GM18517 (cell line): ENCODE measurements at regions not wholly inside any gene's neighbourhood (a gene's known extent, or its start where the extent isn't known, plus 50 kb on each side); places are given as distances from the start of the nearest gene placed in this dataset.
"Not testable (repeated sequence)": the region's sequence is repeated elsewhere in the genome, so short reads cannot be mapped to it uniquely, and the experiment has no call there.

ENCODE experiments used
- ATAC-seq: cut with Tn5 transposase; IDR thresholded peaks from one replicate; pipeline ENCODE4 v1.9.1; 2021; ENCODE audit warnings: mild to moderate bottlenecking, moderate library complexity; ENCODE audit not compliant: unreplicated experiment

GRCh38 chr2:67616749-67617148, 219.6 kb downstream of the ETAA1 start:
- peak; percentile 91 for ATAC-seq

DNA sequence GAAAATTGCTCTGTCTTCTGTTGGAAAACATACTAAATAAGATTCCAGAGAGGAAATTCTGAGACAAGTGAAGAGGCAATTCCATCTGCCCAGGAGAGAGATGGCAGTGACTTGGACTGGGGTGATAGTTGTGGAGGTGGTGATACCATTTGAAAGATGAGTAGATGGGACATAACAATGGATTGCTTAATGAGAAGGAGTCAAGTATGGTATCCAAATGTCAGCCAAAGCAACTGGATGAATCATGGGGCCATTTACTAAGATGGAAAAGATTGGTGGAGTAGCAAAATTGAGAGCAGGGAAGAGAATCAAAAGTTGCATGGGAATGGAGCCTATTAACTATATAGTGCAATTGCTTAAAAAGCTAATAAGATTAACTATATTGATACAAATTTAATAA, 222.1 kb downstream of the ETAA1 start:
- no peak for ATAC-seq

DNA sequence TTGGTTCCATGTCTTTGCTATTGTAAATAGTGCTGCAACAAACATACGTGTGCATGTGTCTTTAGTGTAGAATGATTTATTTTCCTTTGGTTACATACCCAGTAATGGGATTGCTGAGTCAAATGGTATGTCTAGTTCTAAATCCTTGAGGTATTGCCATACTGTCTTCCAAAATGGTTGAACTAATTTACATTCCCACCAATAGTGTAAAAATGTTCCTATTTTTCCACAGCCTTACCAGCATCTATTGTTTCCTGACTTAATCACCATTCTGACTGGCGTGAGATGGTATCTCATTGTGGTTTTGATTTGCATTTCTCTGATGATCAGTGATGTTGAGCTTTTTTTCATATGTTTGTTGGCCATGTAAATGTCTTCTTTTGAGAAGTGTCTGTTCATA, 226.6 kb downstream of the ETAA1 start:
- ATAC-seq = not testable (repeated sequence)

DNA sequence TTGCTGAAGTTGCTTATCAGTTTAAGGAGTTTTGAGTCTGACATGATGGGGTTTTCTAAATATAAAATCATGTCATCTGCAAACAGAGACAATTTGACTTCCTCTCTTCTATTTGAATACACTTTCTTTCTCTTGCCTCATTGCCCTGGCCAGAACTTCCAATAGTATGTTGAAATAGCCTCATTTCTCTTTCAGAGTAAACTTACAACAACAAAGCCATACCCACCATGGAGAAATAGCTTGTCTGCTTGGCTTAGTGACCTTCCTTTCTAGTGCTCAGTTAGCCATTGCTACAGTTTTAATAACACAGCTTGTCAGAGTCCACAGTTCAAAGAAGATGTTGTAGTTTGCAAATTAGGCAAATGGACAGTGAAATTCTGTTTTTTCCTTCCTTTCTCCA, 228.0 kb downstream of the ETAA1 start:
- ATAC-seq = no peak

DNA sequence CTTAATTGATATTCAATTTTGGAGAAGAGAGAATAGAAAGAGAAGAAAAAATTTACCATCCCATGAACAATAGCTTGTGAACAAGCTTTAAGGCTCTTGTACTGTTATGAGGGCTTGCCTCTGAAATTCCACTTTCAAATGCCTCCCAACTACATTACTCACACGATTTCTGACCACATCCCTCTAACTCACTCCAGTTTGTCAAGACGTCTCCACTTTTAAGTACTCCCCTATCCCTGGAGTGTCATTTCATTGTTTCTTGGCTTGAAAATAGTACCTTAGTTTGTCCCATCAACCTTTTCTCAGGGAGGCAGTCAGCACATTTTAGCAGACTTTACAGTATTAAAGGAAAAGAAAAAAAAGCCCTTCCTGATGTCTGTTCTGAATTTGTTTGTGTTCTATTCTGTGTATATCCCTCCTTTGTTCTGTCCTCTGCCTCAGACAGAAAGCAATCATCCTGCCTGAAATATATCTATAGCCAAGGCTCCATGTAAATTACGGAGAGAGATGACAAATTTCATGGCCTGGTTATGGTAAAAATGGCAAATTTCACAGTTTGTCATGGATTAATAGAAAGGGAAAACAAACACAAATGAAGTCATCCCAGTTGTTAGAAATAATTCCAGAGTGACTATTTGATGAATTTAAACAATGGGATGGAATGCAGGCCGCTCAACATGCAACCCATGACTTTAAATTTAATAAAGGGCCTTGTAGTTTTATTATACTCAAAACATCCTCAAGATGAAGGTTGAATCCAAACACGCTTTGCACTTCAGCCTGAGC, 228.8 kb downstream of the ETAA1 start:
- ATAC-seq = no peak

DNA sequence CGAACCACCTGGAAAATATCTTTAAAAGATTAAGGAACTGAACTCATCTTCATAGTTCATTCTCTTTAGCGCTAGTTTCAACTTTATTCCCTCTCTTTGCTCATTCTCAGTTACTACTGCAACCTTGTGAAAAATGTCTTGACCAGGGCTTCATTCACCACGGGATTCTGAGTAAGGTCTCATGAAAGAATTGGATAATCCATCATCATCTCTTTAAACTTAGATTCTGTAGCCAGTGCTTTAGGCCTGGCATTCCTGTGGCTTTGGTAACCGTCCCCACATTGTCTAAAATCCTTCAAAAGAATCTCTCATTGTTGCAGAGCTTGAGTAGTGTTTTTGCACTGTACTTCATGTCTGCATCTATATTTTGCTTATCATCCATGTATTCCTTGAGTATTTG, 229.5 kb downstream of the ETAA1 start:
- no peak for ATAC-seq

DNA sequence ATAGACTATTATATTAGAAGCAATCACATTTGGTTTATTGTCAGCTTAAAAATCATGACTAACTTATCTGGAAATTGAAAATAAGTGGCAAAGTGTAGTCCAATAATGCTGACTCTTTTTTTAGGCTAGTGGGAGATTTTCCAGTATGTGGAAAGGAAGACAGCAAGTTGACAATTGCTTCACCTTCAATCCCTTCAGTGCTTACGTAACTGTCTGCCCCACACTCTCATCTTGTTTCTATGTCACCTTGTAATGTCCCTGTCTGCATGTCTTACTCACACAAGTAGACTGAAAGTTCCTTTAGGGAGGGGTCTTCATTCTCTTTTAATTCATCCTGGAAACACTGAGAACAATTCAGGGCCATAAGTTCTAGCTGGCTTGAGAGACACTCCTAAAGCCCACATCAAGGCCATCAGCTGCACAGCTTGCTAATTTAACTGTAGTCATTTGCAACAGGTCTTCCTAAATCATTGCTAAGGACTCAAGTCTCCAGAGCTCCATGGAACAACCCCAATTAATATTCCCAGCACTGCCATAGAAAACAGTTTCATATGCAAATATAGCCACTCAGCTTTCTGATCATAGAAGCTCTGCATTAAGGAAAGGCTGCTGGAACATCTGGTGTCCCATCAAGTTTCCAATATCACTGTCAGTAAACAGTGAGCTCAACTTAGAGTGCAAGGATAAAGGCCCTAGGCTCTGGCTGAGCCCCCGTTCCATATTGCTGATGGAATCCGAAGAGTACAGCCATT, 230.5 kb downstream of the ETAA1 start:
- no peak for ATAC-seq

DNA sequence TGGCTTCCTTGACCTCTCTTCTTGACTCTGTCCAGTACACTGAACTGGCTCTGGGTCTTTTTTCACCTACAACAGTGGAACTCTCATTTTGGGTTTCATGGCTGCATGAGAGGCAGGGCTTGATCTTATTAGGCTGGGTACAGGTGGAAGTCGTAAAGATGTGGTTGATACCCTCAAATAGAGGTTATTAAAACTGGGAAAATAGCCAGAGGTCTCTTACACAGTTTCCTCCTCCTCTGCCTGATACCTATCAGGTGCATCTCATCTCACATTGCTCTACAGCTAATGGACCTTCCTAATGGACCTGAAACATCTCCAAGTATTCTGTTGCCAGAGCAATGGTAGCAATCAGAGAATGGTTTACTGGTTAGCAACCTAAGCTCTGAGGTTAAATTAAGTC, 231.8 kb downstream of the ETAA1 start:
- no peak for ATAC-seq

- ATAC-seq = no peak
Measured at GRCh38 chr2:67631483-67631882, 234.3 kb downstream of the ETAA1 start.

DNA sequence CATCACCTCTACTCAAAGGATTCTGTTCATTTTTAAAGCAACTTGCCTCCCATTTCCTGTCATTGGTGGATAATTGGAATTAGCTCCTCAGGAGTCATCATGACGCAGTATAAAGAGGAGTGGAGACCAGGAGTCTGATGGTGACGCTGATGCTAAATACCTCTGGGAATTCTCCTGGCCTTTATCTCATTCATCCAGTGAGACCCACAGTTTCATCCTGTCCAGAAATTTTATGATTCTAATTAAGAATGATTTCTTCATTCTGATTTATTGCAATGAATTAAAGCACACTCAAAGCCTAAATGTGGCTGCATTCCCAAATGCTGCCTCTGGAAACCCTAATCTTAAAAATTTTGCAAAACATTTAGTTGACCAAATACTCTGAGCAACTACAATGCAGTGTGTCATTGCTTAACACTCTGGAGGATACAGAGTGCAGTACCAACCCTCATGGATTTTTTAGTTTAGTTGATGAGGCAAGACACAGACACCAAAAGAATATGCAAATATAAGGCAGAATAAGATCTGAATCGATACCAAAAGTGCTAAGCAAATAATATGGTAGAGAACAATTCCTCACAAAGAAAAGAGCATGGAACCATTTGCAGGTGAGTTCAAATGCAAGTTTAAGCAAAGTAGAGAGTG, 236.2 kb downstream of the ETAA1 start:
- no peak for ATAC-seq

DNA sequence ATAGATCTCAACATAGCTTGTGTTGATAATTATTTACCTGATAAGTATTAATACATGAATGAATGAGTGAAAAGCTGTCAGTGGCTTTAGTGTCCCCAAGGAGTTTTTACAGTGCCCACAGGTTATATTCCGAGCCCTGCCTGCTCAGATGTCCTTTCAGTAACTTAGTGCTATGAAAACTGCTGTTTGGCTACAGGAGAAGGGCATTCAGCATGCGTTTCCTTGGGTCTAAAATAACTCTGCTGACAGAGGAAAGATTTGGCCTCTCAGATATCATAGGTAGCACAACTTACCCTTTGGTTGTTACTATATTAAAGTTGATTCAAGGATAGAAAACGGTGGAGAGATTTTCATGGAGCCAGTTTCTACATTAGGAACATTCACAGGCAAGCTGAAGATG, 241.0 kb downstream of the ETAA1 start:
- no peak for ATAC-seq

DNA sequence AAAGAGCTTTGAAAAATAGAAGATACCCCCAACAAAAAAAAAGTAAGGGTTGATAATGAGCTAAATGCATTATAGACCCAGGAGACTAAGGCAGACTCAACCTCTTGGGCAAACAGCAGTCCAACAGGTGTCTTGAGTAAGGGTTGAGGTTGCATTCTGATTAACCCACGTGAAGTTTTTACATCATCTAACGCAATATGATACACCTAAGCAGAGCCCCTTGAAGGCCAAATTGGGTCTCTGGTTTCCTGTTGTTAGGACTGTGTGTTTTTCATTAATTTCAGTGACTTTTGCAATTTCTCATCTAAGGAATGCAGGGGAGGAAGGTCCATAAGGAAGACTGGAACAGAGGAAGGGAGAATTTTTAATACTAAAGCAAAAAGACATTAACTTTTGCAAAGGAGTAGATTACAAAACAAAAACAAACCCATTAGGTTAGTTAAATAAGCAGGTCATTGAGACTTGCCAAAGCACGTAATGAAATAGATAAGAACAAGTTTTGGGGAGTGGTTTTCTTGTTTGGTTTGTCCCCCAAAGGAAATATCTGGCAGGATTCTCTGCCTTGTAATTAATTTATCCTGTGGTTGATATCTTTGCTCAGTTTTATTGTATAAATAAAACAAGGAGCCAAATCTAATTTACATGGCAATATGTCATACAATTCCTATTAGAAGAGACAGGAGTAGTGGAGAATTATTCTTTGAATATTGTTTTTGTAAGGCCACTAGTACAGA, 244.3 kb downstream of the ETAA1 start:
- ATAC-seq = no peak

GRCh38 chr2:67642046-67642382, 244.9 kb downstream of the ETAA1 start:
- ATAC-seq = no peak

DNA sequence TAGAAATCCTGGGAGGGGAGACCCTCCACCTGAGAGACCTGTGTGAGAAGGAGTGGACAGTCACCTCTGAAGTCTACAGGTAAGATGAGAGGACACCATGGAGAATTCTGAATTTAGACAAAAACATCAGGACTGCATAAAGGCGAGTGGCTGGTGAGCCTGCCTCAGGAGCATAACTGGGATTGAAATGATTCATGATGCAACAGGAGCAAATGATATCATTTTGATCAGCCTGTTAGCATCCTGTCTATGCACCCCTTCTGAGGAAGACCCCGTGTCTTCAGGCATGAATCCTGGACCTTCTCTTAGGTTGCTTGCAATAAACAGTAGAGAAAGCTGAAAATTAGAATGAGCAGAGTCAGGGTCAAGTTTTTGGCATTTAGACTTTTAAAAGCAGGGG, 245.8 kb downstream of the ETAA1 start:
- ATAC-seq = no peak

GRCh38 chr2:67645280-67646138, 248.4 kb downstream of the ETAA1 start:
- no peak for ATAC-seq

DNA sequence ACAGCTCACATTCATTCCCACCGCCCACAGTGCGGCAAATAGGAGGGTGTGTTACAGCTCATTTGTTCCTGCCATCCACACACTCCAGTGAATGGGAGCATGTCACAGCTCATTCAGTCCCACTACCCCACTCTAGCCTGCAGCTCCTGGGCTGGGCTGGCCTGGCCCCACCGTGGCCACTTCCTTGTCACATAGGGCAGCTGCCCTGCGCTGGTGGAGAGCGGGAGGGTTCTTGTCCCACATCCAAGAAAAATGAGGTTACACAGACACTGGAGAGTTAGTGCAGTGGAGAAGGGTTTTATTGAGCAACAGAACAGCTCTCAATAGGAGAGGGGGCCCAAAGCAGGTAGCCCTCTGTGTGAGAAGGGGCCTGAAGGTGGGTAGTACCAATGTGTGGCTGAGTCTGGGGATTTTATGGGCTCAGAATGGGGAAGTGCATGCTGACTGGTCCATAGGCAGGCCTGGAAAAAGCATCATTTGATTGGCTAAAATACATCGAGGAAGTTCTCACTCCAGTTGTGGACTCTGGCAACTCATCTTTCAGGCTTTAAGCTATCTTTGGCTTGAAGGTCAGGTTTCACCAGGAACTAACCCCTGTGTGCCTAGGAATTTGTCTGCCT, 249.7 kb downstream of the ETAA1 start:
- ATAC-seq = no peak

GRCh38 chr2:67649331-67650261, 252.5 kb downstream of the ETAA1 start:
- no peak for ATAC-seq

DNA sequence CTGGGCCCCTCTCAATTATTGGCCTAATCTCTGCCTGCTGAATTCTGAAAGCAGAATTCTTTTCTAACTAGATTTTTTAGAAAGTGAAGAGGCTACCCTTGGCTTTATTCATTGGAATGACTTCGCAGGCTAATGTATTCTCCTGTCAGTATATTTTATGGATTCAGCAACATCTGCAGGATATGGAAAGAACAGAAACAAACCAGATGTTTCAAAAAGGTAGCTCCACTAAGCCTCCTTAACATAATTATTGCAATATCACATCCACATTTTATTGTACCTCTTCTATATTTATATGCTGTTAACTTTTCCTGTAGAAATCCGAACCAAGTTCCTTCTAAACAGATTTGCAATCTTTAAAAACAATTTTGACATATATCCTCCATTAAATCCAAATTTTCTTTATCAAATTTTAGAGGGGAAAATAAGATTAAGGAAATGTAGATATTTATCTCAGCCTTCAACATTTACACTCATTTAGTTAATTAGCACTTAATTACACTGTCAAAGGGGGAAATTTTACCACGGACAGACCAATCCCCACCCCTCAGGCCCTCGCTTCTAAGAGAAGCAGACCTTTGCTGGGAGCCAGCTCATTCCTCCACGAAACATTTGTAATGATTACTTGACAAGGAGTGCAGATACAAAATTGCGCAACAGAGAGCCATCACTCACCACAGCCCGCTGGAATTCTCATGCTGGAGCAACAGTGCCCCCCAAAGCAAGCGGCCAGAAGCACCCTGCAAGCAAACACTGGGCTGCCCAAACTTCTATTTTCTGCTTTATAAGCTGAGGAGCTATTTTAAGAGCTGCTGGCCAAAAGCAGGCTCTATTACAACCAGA, 253.4 kb downstream of the ETAA1 start:
- ATAC-seq = no peak
